MM.1S (cell line): ENCODE measurements at regions not wholly inside any gene's neighbourhood (a gene's known extent, or its start where the extent isn't known, plus 50 kb on each side); places are given as distances from the start of the nearest gene placed in this dataset.

Source experiments
- CTCF ChIP-seq: fragments of 300-600 bp; sonication (generic); IDR thresholded peaks from 2 replicates; pipeline ENCODE4 v1.5.1; 2016; ENCODE audit warnings: antibody characterized with exemption, low read length, mixed read lengths
- EZH2 ChIP-seq: fragments of 300-600 bp; sonication (generic); optimal IDR thresholded peaks from 2 replicates; pipeline ENCODE3; 2017; ENCODE audit warnings: low read depth, mild to moderate bottlenecking, antibody characterized with exemption, low read length, mixed read lengths

GRCh38 chrX:94633237-94633636, 959.2 kb downstream of the FAM133A start:
- TF ChIP-seq CTCF, result no peak
- no peak for TF ChIP-seq EZH2
